Esophagus muscularis mucosa (tissue), 4 donors: ENCODE measurements at regions not wholly inside any gene's neighbourhood (a gene's known extent, or its start where the extent isn't known, plus 50 kb on each side); places are given as distances from the start of the nearest gene placed in this dataset.

ENCODE experiments used
- DNase-seq: peaks from one replicate; pipeline ENCODE4 v3.0.0-alpha.2; 2017; ENCODE audit errors: extremely low spot score
- H3K27ac ChIP-seq, 4 donors: fragments of 200-600 bp; sonication (generic); replicated peaks in 1 of 4; 1 replicate in 3 of 4; 2 replicates in 1 of 4; pipeline ENCODE4 v1.5.1; 2016 to 2019; ENCODE audit warnings: mild to moderate bottlenecking in 1 of 4
- H3K27me3 ChIP-seq, 4 donors: fragments of 200-600 bp; sonication (generic); one replicate each; pipeline versions ENCODE4 v1.5.1 to v1.6.0; 2016 to 2019
- H3K36me3 ChIP-seq, 4 donors: fragments of 200-600 bp; sonication (generic); one replicate each; pipeline ENCODE4 v1.5.1; 2016 to 2019
- H3K4me1 ChIP-seq, 4 donors: fragments of 200-600 bp; sonication (generic); one replicate each; pipeline ENCODE4 v1.5.1; 2016 to 2019
- H3K4me3 ChIP-seq, 4 donors: fragments of 200-600 bp; sonication (generic); 1 replicate in 2 of 4; 2 replicates in 2 of 4; pipeline ENCODE4 v1.5.1; 2016 to 2019; ENCODE audit warnings: mild to moderate bottlenecking in 4 of 4, moderate library complexity in 1 of 4
- H3K9me3 ChIP-seq, 4 donors: fragments of 200-600 bp; sonication (generic); 1 replicate in 3 of 4; 2 replicates in 1 of 4; pipeline ENCODE4 v1.5.1; 2016 to 2019
- CTCF ChIP-seq, 3 experiments: fragments of 200-600 bp in 2 of 3; fragments of 450-650 bp in 1 of 3; sonication (generic) in 2 of 3; IDR thresholded peaks; one replicate each; pipeline ENCODE4 v1.5.1; 2017 to 2019; ENCODE audit warnings: antibody characterized with exemption in 3 of 3, mild to moderate bottlenecking in 2 of 3, moderate library complexity in 1 of 3
- EP300 ChIP-seq: sonication (generic); formaldehyde crosslinking; IDR thresholded peaks from one replicate; pipeline ENCODE4 v1.6.1; 2017; ENCODE audit warnings: antibody characterized with exemption
- POLR2A ChIP-seq: fragments of 450-650 bp; IDR thresholded peaks from one replicate; pipeline ENCODE4 v1.6.1; 2017; ENCODE audit warnings: antibody characterized with exemption, moderate library complexity, mild to moderate bottlenecking, low read depth
- POLR2AphosphoS5 ChIP-seq, 2 donors: sonication (generic); formaldehyde crosslinking; IDR thresholded peaks; one replicate each; pipeline ENCODE4 v1.6.1; 2017; ENCODE audit warnings: antibody characterized with exemption in 2 of 2
- WGBS: methylation state at CpG from one replicate; pipeline ENCODE4 v1.1.5; 2018; 5-methylcytosine and 5-hydroxymethylcytosine counted together
- intact Hi-C: fragments of 100-400 bp; cut with DNase I; formaldehyde crosslinking; loops from one replicate; pipeline ENCODE4 v1.15.1; 2023

GRCh38 chr5:118778941-118779340 lies 209.4 kb downstream of the DTWD2 start:
- intact Hi-C loops, result no loop called here
- WGBS, result 80% methylated on average over 4 of the region's 4 CpGs
- no peaks in the 10 kb centered on the region for H3K4me1 ChIP-seq
- no peaks in the 10 kb centered on the region for H3K9me3 ChIP-seq
- H3K27me3 ChIP-seq, result no peaks in the 10 kb centered on the region
- no peak overlapping the region for H3K4me3 ChIP-seq
- DNase-seq, result no peak
- no peak overlapping the region for H3K27ac ChIP-seq
- H3K36me3 ChIP-seq, result no peaks in the 10 kb centered on the region
- TF ChIP-seq EP300, result no peak
- no peak for TF ChIP-seq POLR2AphosphoS5 (IDR thresholded peaks at IDR 0.05)
- TF ChIP-seq CTCF (IDR thresholded peaks at IDR 0.05), result no peak
- no peak for TF ChIP-seq POLR2A

- no peaks in the 10 kb centered on the region for H3K36me3 ChIP-seq
- no peak for TF ChIP-seq POLR2A
- TF ChIP-seq EP300, result no peak
- TF ChIP-seq POLR2AphosphoS5 (IDR thresholded peaks at IDR 0.05), result no peak
- no peak for TF ChIP-seq CTCF (IDR thresholded peaks at IDR 0.05)
- DNase-seq, result no peak
- no peak overlapping the region for H3K27ac ChIP-seq
- no peaks in the 10 kb centered on the region for H3K27me3 ChIP-seq
- intact Hi-C loops, result no loop called here
- H3K4me1 ChIP-seq, result no peaks in the 10 kb centered on the region
- H3K9me3 ChIP-seq, result no peaks in the 10 kb centered on the region
- WGBS, result 93% methylated on average over 3 of the region's 3 CpGs
- no peak overlapping the region for H3K4me3 ChIP-seq
Observed at GRCh38 chr5:118777189-118777736, 211.1 kb downstream of the DTWD2 start.

- no peaks in the 10 kb centered on the region for H3K27me3 ChIP-seq
- no peak overlapping the region for H3K4me3 ChIP-seq
- WGBS, result 100% methylated on average over 1 of the region's 1 CpG
- intact Hi-C loops, result no loop called here
- TF ChIP-seq POLR2A (no peak), CTCF (IDR thresholded peaks at IDR 0.05) (no peak), EP300 (no peak), POLR2AphosphoS5 (IDR thresholded peaks at IDR 0.05) (no peak)
- no peaks in the 10 kb centered on the region for H3K9me3 ChIP-seq
- H3K36me3 ChIP-seq, result no peaks in the 10 kb centered on the region
- H3K4me1 ChIP-seq, result no peaks in the 10 kb centered on the region
- DNase-seq, result no peak
- no peak overlapping the region for H3K27ac ChIP-seq
Observed at GRCh38 chr5:118776755-118777154, 211.6 kb downstream of the DTWD2 start.

GRCh38 chr5:118775790-118776499 lies 212.4 kb downstream of the DTWD2 start:
- WGBS, result 61% methylated on average over 2 of the region's 2 CpGs
- H3K27ac ChIP-seq, result no peak overlapping the region
- TF ChIP-seq POLR2A (no peak), EP300 (no peak), CTCF (IDR thresholded peaks at IDR 0.05) (no peak), POLR2AphosphoS5 (IDR thresholded peaks at IDR 0.05) (no peak)

More at GRCh38 chr5:118775790-118776499, 212.4 kb downstream of the DTWD2 start:
- Histone ChIP-seq H3K4me1 (no peaks in the 10 kb centered on the region), H3K27me3 (no peaks in the 10 kb centered on the region), H3K36me3 (no peaks in the 10 kb centered on the region), H3K4me3 (no peak overlapping the region), H3K9me3 (no peaks in the 10 kb centered on the region)
- intact Hi-C loops, result no loop called here
- no peak for DNase-seq
